Fibroblast of skin of scalp (primary cell): ENCODE measurements at regions not wholly inside any gene's neighbourhood (a gene's known extent, or its start where the extent isn't known, plus 50 kb on each side); places are given as distances from the start of the nearest gene placed in this dataset.
A peak's percentile ranks its signal among the peaks of the same experiment; 100 is the strongest.
"Not testable (repeated sequence)": the region's sequence is repeated elsewhere in the genome, so short reads cannot be mapped to it uniquely, and the experiment has no call there.

Experiments
- DNase-seq: peaks from one replicate; pipeline ENCODE4 v3.0.0-alpha.2; 2013

DNA sequence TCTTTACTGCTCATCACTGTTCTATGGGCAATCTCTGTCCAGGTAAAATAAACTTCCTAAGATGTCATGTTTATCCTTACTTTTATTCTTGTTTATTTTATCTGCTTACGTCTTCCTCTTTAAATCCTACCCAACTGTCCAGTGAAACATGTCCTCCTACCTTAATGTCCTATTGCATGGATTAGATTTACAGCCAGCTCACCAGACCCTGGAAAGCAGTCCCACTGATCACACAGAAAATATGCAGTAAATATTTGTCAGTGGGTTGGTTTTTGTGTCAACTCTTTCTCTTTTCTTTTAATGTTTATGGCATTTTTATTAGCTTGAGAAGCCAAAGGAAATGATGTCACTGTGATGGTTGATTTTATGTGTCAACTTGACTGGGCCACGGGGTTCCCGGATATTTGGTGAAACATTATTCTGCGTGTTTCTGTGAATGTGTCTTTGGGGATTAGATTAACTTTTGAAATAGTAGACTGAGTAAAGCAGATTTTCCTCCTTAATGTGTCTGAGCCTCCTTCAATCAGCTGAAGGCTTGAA, 258.3 kb downstream of the SRGAP2C start:
- peak; percentile 11 for DNase-seq

DNA sequence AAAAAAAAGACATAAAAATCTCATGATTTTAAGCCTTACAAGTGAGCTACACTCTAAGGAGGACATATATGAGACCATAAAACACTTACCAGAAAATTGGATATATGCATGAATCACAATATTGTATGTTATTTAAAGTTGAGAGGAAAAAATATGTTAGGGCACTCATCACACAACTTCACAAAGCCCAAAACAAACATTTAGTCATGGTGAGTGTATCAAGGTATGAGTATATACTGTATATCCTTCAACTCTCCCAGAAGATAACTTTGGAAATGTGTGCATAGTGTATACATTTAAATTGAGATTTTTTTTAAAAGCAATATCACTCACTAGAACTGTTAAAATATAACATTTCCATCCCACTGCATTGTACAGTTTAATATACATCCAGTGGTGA, 259.3 kb downstream of the SRGAP2C start:
- no peak for DNase-seq

- DNase-seq, result no peak
Measured at GRCh38 chr1:121445679-121446078, 260.9 kb downstream of the SRGAP2C start.

DNA sequence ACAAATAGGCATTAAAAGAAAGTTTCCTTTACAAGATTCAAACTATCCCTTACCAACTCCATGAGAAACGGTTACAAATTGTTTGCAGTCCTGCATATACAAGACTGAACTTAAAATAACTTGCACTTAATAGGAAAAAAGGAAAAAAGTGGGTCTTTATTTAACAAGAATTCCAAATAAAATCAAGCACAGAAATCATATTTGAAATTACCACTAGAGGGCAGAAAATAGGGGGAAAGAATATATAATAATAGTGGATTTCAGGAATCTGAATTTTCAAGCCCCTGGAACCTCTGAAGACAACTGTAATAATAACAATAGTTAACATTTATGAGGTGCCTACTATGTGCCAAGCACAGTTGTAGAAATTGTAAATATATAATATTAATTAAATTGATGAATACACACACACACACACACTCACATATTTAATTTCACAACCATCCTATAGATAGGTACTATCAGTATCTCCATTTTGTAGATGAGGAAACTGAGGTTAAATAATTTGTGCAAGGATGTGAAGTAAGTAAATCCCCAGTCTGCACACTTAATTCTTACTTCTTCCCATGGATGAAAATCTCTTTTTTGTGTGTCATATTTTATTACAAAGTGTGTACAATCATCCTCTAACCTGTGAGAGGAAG, 262.6 kb downstream of the SRGAP2C start:
- peak; percentile 3 for DNase-seq

GRCh38 chr1:121448064-121448463, 263.3 kb downstream of the SRGAP2C start:
- DNase-seq, result not testable (repeated sequence)

DNA sequence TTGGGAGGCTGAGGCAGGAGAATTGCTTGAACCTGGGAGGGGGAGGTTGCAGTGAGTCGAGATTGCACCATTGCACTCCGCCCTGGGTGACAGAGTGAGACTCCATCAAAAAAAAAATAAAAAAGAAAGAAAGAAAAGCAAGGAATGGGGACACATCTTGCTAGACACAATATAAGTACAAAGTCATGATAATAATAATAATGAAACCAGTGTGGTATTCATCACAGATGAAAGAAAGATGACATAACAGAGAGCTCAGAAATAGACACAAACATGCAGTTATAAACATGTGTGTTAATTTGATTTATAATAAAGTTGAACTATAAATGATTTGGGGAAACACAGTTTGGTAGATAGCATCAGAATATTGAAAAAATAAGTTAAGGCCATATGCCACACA, 264.1 kb downstream of the SRGAP2C start:
- no peak for DNase-seq

DNA sequence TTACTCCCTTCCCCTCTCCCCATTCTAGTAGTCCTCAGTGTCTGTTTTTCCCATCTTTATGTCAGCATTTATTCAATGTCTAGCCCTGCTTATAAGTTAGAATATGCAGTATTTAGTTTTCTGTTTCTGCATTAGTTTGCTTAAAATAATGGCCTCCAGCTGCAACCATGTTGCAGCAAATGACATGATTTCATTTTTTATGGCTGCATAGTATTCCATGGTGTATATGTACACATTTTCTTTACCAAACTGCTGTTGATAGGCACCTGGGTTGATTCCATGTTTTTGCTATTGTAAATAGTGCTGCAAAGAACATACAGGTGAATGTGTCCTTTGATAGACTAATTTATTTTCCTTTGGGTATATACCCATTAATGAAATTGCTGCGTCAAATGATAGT, 267.7 kb downstream of the SRGAP2C start:
- DNase-seq, result no peak

- no peak for DNase-seq
Measured at GRCh38 chr1:121458291-121459048, 273.7 kb downstream of the SRGAP2C start.

DNA sequence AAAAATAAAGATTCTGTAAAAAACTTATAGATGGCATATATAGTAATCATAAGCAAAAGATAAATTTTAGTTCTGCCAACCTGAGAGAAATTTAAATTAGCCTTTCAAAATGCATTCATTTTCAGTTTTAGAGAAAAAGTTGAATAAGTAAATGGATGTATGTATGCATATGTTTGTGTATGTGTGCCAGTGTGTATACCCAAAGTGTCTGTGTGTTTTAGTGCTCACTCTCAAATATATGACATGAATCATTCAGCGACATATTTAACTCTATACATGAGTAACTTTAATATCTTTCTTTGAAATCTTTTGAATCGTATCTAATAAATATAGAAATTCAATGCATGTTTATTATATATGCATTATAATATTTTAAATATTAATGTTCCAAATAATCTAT, 274.5 kb downstream of the SRGAP2C start:
- no peak for DNase-seq

GRCh38 chr1:121469395-121469794, 284.6 kb downstream of the SRGAP2C start:
- not testable (repeated sequence) for DNase-seq

DNA sequence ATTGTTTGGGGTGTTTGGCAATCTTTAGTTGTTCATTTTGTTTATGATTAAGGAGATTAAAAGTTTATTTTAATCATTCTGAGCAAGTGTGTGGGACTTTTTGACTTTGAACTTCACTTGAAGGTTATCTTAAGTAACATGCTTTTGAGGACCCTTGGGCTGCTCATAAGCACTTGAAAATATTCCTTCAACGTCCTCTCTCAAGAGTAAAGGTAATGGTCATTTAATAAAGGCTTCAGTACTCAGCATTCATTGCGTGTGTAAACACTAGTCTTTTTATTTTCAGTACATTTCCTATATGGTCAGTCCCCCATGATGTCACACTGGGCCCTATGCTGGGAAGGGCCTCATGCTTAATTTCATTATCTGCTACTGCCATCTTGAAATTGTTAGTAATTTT, 285.6 kb downstream of the SRGAP2C start:
- DNase-seq, result not testable (repeated sequence)

DNA sequence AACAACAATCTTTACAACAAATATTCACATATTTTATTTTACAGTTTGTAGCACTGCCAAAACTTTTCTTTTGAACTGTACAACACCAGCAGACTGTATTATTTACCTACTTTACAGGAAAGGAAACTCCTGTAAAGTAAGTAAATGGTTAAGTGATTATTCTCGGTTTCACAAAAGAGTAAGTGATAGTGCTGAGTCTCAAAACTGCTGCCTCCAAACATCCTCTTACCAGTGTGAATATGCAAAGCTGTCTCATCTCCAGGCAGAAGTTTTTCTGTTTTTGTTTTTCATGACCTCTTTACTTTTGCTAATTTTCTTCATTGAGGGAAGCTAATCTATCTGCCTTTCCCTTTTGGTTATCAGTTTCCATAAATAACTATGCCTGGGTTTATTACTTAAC, 286.7 kb downstream of the SRGAP2C start:
- DNase-seq, result no peak

- DNase-seq, result no peak
Measured at GRCh38 chr1:121472017-121472416, 287.2 kb downstream of the SRGAP2C start.

GRCh38 chr1:121483234-121483633, 298.5 kb downstream of the SRGAP2C start:
- DNase-seq, result peak; percentile 1

- peak; percentile 91 for DNase-seq
Measured at GRCh38 chr1:121483961-121484424, 299.2 kb downstream of the SRGAP2C start.

- peak; percentile 1 for DNase-seq
Measured at GRCh38 chr1:121494796-121495195, 310.0 kb downstream of the SRGAP2C start.

- not testable (repeated sequence) for DNase-seq
Measured at GRCh38 chr1:121511455-121511854, 326.7 kb downstream of the SRGAP2C start.

DNA sequence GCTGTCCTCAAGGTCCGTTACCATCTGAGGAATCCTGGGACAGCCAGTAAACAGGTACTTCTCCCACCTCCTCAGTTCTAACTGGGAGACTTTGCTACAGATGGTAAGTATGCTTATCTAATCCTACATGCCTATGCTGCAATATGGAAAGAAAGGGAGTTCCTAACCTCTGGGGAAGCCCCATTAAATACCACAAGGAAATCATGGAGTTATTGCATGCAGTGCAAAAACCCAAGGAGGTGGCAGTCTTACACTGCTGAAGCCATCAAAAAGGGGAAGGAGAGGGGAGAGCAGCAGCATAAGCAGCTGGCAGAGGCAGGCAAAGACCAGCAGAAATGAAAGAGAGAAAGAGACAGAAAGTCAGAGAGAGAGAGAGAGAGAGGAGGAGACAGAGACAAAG, 327.1 kb downstream of the SRGAP2C start:
- DNase-seq, result not testable (repeated sequence)

DNA sequence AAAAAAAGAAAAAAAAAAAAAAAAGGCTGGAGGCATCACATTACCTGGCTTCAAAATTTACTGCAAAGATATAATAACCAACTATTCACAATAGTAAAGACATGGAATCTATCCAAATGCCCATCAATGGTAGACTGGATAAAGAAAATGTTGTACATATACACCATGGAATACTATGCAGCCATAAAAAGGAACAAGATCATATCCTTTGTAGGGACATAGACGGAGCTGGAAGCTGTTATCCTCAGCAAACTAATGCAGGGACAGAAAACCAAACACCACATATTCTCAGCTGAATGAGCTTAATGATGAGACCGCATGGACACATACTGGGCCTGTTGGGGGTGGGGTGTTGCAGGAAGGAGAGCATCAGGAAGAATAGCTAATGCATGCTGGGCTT, 330.5 kb downstream of the SRGAP2C start:
- DNase-seq, result no peak

DNA sequence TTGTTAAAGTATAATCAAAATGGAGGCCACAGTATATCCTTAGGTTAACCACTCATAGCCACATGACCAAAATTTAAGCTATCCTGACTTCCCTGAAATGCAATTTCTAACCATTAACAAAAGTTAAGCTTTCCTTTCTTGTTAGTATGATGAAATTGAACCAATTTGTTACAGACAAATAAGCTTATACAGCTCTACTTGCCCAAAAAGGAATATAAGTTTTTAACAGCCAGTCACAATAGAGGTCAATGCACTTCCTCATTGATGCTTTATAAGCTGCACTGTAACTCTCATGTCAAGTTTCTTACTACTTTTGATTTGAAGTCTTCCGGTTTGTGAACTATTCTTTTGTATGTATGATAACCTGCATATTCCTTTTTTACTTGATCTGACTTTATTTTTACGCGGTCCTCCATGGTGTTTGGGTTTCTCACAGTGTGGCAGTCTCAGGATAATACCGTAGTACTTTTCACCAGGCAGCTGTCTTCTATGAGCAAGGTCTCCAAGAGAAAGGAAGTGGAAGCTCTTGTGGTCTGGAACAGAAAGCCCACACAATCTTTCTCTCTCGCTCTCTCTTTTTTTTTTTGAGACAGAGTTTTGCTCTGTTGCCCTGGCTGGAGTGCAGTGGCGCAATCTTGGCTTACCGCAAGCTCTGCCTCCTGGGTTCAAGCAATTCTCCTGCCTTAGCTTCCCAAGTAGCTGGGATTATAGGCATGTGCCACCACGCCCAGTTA, 331.6 kb downstream of the SRGAP2C start:
- DNase-seq, result no peak

GRCh38 chr1:121517586-121518230, 332.9 kb downstream of the SRGAP2C start:
- DNase-seq, result no peak

- DNase-seq, result no peak
Measured at GRCh38 chr1:121518726-121519041, 333.9 kb downstream of the SRGAP2C start.
